ENCODE measurements at regions not wholly inside any gene's neighbourhood (a gene's known extent, or its start where the extent isn't known, plus 50 kb on each side); places are given as distances from the start of the nearest gene placed in this dataset.

DNA sequence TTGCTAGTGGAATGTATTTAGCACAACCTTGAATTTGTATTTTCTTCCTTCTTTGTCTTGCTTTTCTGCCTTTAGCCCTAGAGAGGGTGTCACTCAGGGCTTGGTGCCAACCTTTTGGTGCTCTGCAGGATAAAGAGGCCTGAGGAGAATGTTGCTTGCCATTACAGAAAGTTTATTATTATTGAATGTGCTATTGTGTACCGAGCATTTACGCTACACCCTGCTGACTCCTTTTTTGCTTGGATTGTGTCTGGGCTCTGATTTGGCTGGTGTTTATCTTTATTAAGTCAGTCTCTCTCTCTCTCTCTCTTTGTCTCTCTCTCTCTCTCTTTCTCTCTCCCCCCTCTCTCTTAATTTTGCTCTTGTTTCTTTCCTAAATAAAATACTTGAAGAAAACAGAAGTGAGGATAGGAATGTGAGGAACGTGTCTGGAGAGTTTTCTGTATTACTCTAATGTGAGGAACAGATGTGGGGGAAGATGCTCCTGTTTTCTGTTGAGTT is 284.4 kb upstream of the PHYHIPL start:
- Mint-ChIP-seq H3K9me3 (no peaks in the 10 kb centered on the region), H3K27me3 (ENCODE audit: low read depth) (no peaks in the 10 kb centered on the region), H3K27ac (peak overlapping the region; percentile 39), H3K4me3 (no peak overlapping the region), H3K36me3 (no peaks in the 10 kb centered on the region), H3K4me1 (peaks cover 47% of the 10 kb centered on the region)
- no peak for DNase-seq (ENCODE audit: low spot score in 2 of 2, unreplicated experiment in 2 of 2)
- no peak for TF ChIP-seq CTCF (IDR thresholded peaks at IDR 0.05; ENCODE audit: unreplicated experiment)

DNA sequence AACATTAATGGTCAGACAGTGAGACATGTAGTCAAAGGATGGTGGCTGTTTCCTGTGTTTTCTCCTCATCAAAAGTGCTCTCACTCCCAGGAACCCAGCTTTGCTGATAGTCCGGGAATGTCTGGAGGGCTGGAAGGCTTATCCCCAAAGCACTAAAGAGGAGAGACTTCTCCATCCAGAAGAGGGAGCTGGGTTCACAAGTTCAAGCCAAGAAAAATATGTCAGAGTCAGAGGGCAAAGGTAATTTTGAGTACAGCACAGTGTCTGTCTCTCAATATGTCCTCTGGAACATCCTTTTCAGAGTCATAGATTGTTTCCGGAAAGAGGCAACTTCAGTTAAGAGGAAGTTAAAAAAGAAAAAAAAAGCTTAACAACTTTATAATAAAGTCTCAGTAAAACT is 281.5 kb upstream of the PHYHIPL start:
- Mint-ChIP-seq H3K27me3 (ENCODE audit: low read depth) (no peaks in the 10 kb centered on the region), H3K4me3 (no peak overlapping the region), H3K9me3 (no peaks in the 10 kb centered on the region), H3K27ac (peak overlapping the region; percentile 65), H3K36me3 (no peaks in the 10 kb centered on the region), H3K4me1 (peaks cover 45% of the 10 kb centered on the region)
- DNase-seq (ENCODE audit: low spot score in 2 of 2, unreplicated experiment in 2 of 2), result no peak
- TF ChIP-seq CTCF (IDR thresholded peaks at IDR 0.05; ENCODE audit: unreplicated experiment), result no peak

GRCh38 chr10:58896229-58896628 is 280.2 kb upstream of the PHYHIPL start:
- H3K36me3 Mint-ChIP-seq, result no peaks in the 10 kb centered on the region
- no peak overlapping the region for H3K4me3 Mint-ChIP-seq

DNA sequence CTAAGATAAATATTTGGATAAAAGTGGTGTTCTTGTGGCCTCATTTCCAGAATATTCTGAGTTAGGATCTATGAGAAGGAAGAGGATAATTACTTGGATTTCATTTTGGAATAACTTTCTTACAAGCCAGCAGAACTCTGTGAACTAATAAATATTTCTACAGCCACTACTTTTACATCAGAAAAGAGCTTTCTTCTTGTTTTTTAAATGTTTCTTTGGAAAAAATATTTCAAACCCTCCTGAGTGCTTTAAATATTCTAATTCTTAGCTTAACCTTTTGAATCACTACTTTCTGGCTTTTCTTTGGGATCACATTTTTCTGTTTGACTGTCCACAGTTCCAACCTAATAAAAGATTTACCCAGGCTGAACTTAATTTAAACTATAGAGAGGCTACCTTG is 279.2 kb upstream of the PHYHIPL start:
- Mint-ChIP-seq H3K4me1 (peaks cover 31% of the 10 kb centered on the region), H3K36me3 (peaks cover 4% of the 10 kb centered on the region), H3K9me3 (peaks cover 7% of the 10 kb centered on the region), H3K27ac (no peak overlapping the region), H3K27me3 (ENCODE audit: low read depth) (no peaks in the 10 kb centered on the region), H3K4me3 (no peak overlapping the region)
- TF ChIP-seq CTCF (IDR thresholded peaks at IDR 0.05; ENCODE audit: unreplicated experiment), result no peak
- DNase-seq (ENCODE audit: low spot score in 2 of 2, unreplicated experiment in 2 of 2), result no peak

More at GRCh38 chr10:58896229-58896628, 280.2 kb upstream of the PHYHIPL start:
- Mint-ChIP-seq H3K9me3 (no peaks in the 10 kb centered on the region), H3K27me3 (ENCODE audit: low read depth) (no peaks in the 10 kb centered on the region), H3K4me1 (peaks cover 40% of the 10 kb centered on the region), H3K27ac (no peak overlapping the region)
- DNase-seq (ENCODE audit: low spot score in 2 of 2, unreplicated experiment in 2 of 2), result no peak
- TF ChIP-seq CTCF (IDR thresholded peaks at IDR 0.05; ENCODE audit: unreplicated experiment), result no peak

DNA sequence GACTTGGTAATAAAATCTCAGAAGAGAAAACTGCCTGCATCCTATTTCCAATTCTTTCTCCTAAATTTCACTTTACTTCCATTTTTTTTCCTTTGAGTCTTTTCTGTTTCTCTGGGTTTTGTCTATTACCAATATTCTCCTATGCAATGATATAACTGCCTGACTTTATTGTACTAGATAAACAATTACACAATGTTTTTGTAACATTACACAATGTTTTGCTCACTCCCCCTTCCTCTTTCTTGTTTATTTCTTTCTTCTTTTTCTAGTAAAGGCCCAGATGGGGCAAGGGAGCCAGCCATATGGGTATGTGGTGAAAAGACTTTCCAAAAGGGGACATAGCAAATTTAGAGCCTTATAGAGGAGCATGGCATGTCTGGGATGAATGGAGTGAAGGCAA is 278.7 kb upstream of the PHYHIPL start:
- no peak for TF ChIP-seq CTCF (IDR thresholded peaks at IDR 0.05; ENCODE audit: unreplicated experiment)
- Mint-ChIP-seq H3K9me3 (peaks cover 8% of the 10 kb centered on the region), H3K27me3 (ENCODE audit: low read depth) (no peaks in the 10 kb centered on the region), H3K27ac (no peak overlapping the region), H3K4me1 (peaks cover 27% of the 10 kb centered on the region), H3K36me3 (peaks cover 4% of the 10 kb centered on the region), H3K4me3 (no peak overlapping the region)
- DNase-seq (ENCODE audit: low spot score in 2 of 2, unreplicated experiment in 2 of 2), result no peak
